ENCODE measurements at regions not wholly inside any gene's neighbourhood (a gene's known extent, or its start where the extent isn't known, plus 50 kb on each side); places are given as distances from the start of the nearest gene placed in this dataset.
A peak's percentile ranks its signal among the peaks of the same experiment; 100 is the strongest.

- no peak for DNase-seq (ENCODE audit: low read depth)
Measured at GRCh38 chr2:224325941-224326340, 76.0 kb downstream of the FAM124B start.

- DNase-seq (ENCODE audit: low read depth): no peak
Measured at GRCh38 chr2:224324604-224325003, 77.3 kb downstream of the FAM124B start.

- no peak for DNase-seq (ENCODE audit: low read depth)
Measured at GRCh38 chr2:224320660-224321059, 81.2 kb downstream of the FAM124B start.

GRCh38 chr2:224319750-224320149 is 82.2 kb downstream of the FAM124B start:
- no peak for DNase-seq (ENCODE audit: low read depth)

- DNase-seq (ENCODE audit: low read depth): no peak
Measured at GRCh38 chr2:224312741-224313140, 89.2 kb downstream of the FAM124B start.

GRCh38 chr2:224310943-224311625 is 90.8 kb downstream of the FAM124B start:
- DNase-seq (ENCODE audit: low read depth): no peak

GRCh38 chr2:224309176-224309575 is 92.7 kb downstream of the FAM124B start:
- no peak for DNase-seq (ENCODE audit: low read depth)

GRCh38 chr2:224308272-224308911 is 93.5 kb downstream of the FAM124B start:
- DNase-seq (ENCODE audit: low read depth): no peak

GRCh38 chr2:224302952-224303351 is 99.0 kb downstream of the FAM124B start:
- no peak for DNase-seq (ENCODE audit: low read depth)

- DNase-seq (ENCODE audit: low read depth): no peak
Measured at GRCh38 chr2:224293976-224294375, 107.9 kb downstream of the FAM124B start.

- no peak for DNase-seq (ENCODE audit: low read depth)
Measured at GRCh38 chr2:224287531-224287930, 114.4 kb downstream of the FAM124B start.

- no peak for DNase-seq (ENCODE audit: low read depth)
Measured at GRCh38 chr2:224286923-224287322, 115.0 kb downstream of the FAM124B start.

- DNase-seq (ENCODE audit: low read depth): no peak
Measured at GRCh38 chr2:224284134-224284946, 117.6 kb downstream of the FAM124B start.

- no peak for DNase-seq (ENCODE audit: low read depth)
Measured at GRCh38 chr2:224283466-224283965, 118.4 kb downstream of the FAM124B start.

- DNase-seq (ENCODE audit: low read depth): no peak
Measured at GRCh38 chr2:224281374-224281773, 120.5 kb downstream of the FAM124B start.

- no peak for DNase-seq (ENCODE audit: low read depth)
Measured at GRCh38 chr2:224278531-224278930, 123.4 kb downstream of the FAM124B start.

GRCh38 chr2:224276251-224276650 is 125.7 kb downstream of the FAM124B start:
- no peak for DNase-seq (ENCODE audit: low read depth)

GRCh38 chr2:224272237-224272910 is 129.5 kb downstream of the FAM124B start:
- no peak for DNase-seq (ENCODE audit: low read depth)

- DNase-seq (ENCODE audit: low read depth): no peak
Measured at GRCh38 chr2:224271617-224272236, 130.2 kb downstream of the FAM124B start.

- DNase-seq (ENCODE audit: low read depth): peak; percentile 84
Measured at GRCh38 chr2:224268441-224268840, 133.5 kb downstream of the FAM124B start.

- no peak for DNase-seq (ENCODE audit: low read depth)
Measured at GRCh38 chr2:224264259-224264658, 137.6 kb downstream of the FAM124B start.
